ENCODE measurements at regions not wholly inside any gene's neighbourhood (a gene's known extent, or its start where the extent isn't known, plus 50 kb on each side); places are given as distances from the start of the nearest gene placed in this dataset.
"Not testable (repeated sequence)": the region's sequence is repeated elsewhere in the genome, so short reads cannot be mapped to it uniquely, and the experiment has no call there.

DNA sequence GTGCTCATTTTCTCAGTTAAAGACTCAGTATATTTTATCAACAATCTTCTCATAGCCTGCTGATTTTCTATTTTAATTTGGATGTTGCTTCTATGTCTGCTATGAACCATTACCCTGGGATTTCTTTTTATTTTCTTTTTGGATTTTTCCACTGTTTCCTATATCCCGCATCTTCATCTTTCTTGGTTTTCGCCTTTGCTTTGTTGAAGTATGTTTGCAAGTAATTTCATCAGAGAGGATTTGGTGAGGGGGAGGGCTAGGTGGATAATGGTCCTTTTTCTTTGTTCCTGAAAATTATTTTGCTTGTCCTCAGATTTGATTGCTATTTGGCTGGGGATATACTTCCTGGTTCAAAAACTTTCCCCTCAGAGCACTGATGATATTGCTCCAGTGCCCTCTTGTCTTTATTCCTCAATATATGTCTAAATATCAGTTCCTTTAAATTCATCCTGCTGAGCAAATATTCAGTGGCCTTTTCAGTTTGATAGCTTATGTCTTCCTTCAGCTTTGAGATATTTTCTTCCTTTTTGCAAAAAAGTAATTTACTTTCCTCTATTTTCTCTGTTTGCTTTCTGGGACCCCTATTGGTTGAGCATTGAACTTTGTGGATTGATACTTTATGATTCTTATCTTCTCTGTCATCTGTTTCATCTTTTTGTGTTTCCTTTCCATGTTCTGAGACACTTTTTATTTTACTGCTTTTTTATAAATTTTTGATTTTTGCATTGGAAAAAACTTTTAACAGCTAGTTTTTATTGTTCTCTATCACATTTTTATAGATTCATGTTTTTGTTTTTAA lies 227.6 kb upstream of the ELL2 start:
- no peaks in the 10 kb centered on the region for H3K27me3 Mint-ChIP-seq (ENCODE audit: low read depth)
- no peak for ATAC-seq
- CTCF ChIA-PET, result no interaction called here

DNA sequence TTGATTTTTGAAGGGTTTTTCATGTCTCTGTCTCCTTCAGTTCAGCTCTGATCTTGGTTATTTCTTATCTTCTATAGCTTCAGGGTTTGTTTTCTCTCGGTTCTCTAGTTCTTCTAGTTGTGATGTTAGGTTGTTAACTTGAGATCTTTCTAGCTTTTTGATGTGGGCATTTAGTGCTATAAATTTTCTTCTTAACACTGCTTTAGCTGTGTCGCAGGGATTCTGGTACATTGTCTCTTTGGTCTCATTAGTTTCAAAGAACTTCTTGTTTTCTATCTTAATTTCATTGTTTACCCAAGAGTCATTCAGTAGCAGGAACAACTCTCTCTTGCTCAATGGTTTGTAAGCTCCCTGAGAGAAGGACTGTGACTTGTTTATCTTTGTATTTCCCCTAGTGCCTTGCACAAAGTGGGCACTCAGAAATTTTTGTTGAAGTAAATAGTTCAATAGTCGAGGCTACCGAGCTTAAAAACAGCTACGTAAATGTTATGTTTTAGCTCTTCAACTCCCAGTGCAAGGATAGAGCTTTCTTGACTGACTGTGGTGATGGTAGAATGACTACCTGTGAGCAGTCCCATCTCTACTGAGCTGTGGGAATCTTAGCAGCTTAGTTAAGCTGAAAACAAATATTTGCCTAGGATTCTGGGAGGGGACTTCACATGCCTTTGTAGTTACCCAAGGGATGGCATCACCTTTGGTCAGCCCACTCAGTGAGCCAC lies 225.8 kb upstream of the ELL2 start:
- Mint-ChIP-seq H3K36me3 (no peaks in the 10 kb centered on the region), H3K27ac (no peak overlapping the region), H3K4me1 (peaks cover 14% of the 10 kb centered on the region), H3K4me3 (no peak overlapping the region), H3K9me3 (peaks cover 14% of the 10 kb centered on the region), H3K27me3 (ENCODE audit: low read depth) (no peaks in the 10 kb centered on the region)
- DNase-seq (ENCODE audit: low spot score), result no peak
- ChIA-PET POLR2A (no interaction called here), CTCF (no interaction called here)
- ATAC-seq, result no peak
- no peak for TF ChIP-seq ZNF396 (CRISPR knock-in tag; IDR thresholded peaks at IDR 0.05; ENCODE audit: borderline replicate concordance)
- TF ChIP-seq SP1 (CRISPR knock-in tag; conservative IDR thresholded peaks at IDR 0.05), result no peak
- TF ChIP-seq NR2C2 (CRISPR knock-in tag; IDR thresholded peaks at IDR 0.05), result no peak
- no peak for TF ChIP-seq NR1H2 (CRISPR knock-in tag; IDR thresholded peaks at IDR 0.05)
- TF ChIP-seq KAT7 (CRISPR knock-in tag; IDR thresholded peaks at IDR 0.05; ENCODE audit: borderline replicate concordance), result no peak
- TF ChIP-seq SMAD3 (CRISPR knock-in tag; IDR thresholded peaks at IDR 0.05; ENCODE audit: borderline replicate concordance), result no peak
- no peak for TF ChIP-seq MYBL2 (CRISPR knock-in tag; IDR thresholded peaks at IDR 0.05)
- TF ChIP-seq MXD4 (CRISPR knock-in tag; IDR thresholded peaks at IDR 0.05; ENCODE audit: borderline replicate concordance), result no peak
- TF ChIP-seq ZNF232 (CRISPR knock-in tag; IDR thresholded peaks at IDR 0.05), result no peak

More for the DNA sequence above, 227.6 kb upstream of the ELL2 start:
- no peaks in the 10 kb centered on the region for H3K36me3 Mint-ChIP-seq
- H3K9me3 Mint-ChIP-seq, result peaks cover 12% of the 10 kb centered on the region
- TF ChIP-seq TP53 (CRISPR knock-in tag; IDR thresholded peaks at IDR 0.05) (no peak), TCF7 (CRISPR knock-in tag; IDR thresholded peaks at IDR 0.05; ENCODE audit: low read depth) (no peak), JUN (CRISPR knock-in tag; IDR thresholded peaks at IDR 0.05) (no peak), SOX15 (CRISPR knock-in tag; IDR thresholded peaks at IDR 0.05) (no peak), TEAD1 (CRISPR knock-in tag; IDR thresholded peaks at IDR 0.05) (no peak), ZBTB21 (CRISPR knock-in tag; IDR thresholded peaks at IDR 0.05; ENCODE audit: borderline replicate concordance) (no peak), CREM (CRISPR knock-in tag; IDR thresholded peaks at IDR 0.05) (no peak), GRHL2 (CRISPR knock-in tag; IDR thresholded peaks at IDR 0.05; ENCODE audit: insufficient replicate concordance, severe bottlenecking) (no peak), FOXJ3 (CRISPR knock-in tag; IDR thresholded peaks at IDR 0.05; ENCODE audit: borderline replicate concordance) (no peak)
- TF ChIP-seq, protein P1, sequence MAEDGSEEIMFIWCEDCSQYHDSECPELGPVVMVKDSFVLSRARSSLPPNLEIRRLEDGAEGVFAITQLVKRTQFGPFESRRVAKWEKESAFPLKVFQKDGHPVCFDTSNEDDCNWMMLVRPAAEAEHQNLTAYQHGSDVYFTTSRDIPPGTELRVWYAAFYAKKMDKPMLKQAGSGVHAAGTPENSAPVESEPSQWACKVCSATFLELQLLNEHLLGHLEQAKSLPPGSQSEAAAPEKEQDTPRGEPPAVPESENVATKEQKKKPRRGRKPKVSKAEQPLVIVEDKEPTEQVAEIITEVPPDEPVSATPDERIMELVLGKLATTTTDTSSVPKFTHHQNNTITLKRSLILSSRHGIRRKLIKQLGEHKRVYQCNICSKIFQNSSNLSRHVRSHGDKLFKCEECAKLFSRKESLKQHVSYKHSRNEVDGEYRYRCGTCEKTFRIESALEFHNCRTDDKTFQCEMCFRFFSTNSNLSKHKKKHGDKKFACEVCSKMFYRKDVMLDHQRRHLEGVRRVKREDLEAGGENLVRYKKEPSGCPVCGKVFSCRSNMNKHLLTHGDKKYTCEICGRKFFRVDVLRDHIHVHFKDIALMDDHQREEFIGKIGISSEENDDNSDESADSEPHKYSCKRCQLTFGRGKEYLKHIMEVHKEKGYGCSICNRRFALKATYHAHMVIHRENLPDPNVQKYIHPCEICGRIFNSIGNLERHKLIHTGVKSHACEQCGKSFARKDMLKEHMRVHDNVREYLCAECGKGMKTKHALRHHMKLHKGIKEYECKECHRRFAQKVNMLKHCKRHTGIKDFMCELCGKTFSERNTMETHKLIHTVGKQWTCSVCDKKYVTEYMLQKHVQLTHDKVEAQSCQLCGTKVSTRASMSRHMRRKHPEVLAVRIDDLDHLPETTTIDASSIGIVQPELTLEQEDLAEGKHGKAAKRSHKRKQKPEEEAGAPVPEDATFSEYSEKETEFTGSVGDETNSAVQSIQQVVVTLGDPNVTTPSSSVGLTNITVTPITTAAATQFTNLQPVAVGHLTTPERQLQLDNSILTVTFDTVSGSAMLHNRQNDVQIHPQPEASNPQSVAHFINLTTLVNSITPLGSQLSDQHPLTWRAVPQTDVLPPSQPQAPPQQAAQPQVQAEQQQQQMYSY (CRISPR knock-in tag; IDR thresholded peaks at IDR 0.05), result no peak
- POLR2A ChIA-PET, result no interaction called here
- no peak for DNase-seq (ENCODE audit: low spot score)
- no peak overlapping the region for H3K27ac Mint-ChIP-seq
- no peak overlapping the region for H3K4me3 Mint-ChIP-seq
- H3K4me1 Mint-ChIP-seq, result peaks cover 14% of the 10 kb centered on the region

DNA sequence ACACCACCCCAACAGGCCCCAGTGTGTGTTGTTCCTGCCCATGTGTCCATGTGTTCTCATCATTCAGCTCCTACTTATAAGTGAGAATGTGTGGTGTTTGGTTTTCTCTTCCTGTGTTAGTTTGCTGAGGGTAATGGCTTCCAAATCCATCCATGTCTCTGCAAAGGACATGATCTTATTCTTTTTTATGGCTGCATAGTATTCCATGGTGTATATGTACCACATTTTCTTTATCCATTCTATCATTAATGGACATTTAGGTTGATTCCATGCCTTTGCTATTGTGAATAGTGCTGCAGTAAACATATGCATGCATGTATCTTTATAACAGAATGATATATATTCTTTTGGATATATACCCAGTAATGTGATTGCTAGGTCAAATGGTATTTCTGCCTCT lies 222.9 kb upstream of the ELL2 start:
- DNase-seq (ENCODE audit: low spot score); H3K27ac Mint-ChIP-seq; CTCF ChIA-PET; ATAC-seq; POLR2A ChIA-PET; H3K27me3 Mint-ChIP-seq (ENCODE audit: low read depth); H3K36me3 Mint-ChIP-seq; H3K4me3 Mint-ChIP-seq; H3K4me1 Mint-ChIP-seq: not testable (repeated sequence)
- H3K9me3 Mint-ChIP-seq, result peaks cover 15% of the 10 kb centered on the region
